Astrocyte (in vitro differentiated cells and primary cell): ENCODE measurements at regions not wholly inside any gene's neighbourhood (a gene's known extent, or its start where the extent isn't known, plus 50 kb on each side); places are given as distances from the start of the nearest gene placed in this dataset.

Source experiments
- DNase-seq: peaks from one replicate; pipeline ENCODE4 v3.0.0-alpha.2; 2010; ENCODE audit warnings: low read depth
- FAIRE-seq: peaks from 2 replicates; lab custom pipeline; 2011; peaks lifted over from hg19 to GRCh38; lab: Jason Lieb, UNC
- H2AFZ ChIP-seq: 2 replicates; pipeline ENCODE4 v1.6.0; 2012; ENCODE audit warnings: low read depth, low read length, inconsistent platforms
- H3K27ac ChIP-seq: 2 replicates; pipeline ENCODE4 v1.5.1; 2011; ENCODE audit warnings: low read depth, low read length, inconsistent platforms
- H3K27me3 ChIP-seq: 2 replicates; pipeline ENCODE4 v1.6.0; 2011; ENCODE audit warnings: low read length, inconsistent platforms; ENCODE audit not compliant: insufficient read depth
- H3K36me3 ChIP-seq: 2 replicates; pipeline ENCODE4 v1.5.1; 2011; ENCODE audit warnings: low read length, inconsistent platforms; ENCODE audit not compliant: insufficient read depth
- H3K4me1 ChIP-seq: 2 replicates; pipeline ENCODE4 v1.5.1; 2011; ENCODE audit warnings: low read length, inconsistent platforms; ENCODE audit not compliant: insufficient read depth
- H3K4me2 ChIP-seq: 2 replicates; pipeline ENCODE4 v1.6.0; 2012; ENCODE audit warnings: low read length, inconsistent platforms
- H3K4me3 ChIP-seq: 2 replicates; pipeline ENCODE4 v1.5.1; 2011; ENCODE audit warnings: low read depth, mild to moderate bottlenecking, low read length, inconsistent platforms; ENCODE audit not compliant: insufficient read depth
- H3K79me2 ChIP-seq: 2 replicates; pipeline ENCODE4 v1.6.0; 2012; ENCODE audit warnings: mild to moderate bottlenecking, low read length, inconsistent platforms; ENCODE audit not compliant: insufficient read depth
- H3K9ac ChIP-seq: 2 replicates; pipeline ENCODE4 v1.6.0; 2012; ENCODE audit warnings: mild to moderate bottlenecking, low read length, inconsistent platforms
- H3K9me3 ChIP-seq: 2 replicates; pipeline ENCODE4 v1.5.1; 2012; ENCODE audit warnings: low read depth, mild to moderate bottlenecking, low read length, inconsistent platforms; ENCODE audit not compliant: insufficient read depth
- H4K20me1 ChIP-seq: 2 replicates; pipeline ENCODE4 v1.6.0; 2012; ENCODE audit warnings: low read length, inconsistent platforms; ENCODE audit not compliant: insufficient read depth
- H3K27ac Mint-ChIP-seq: one replicate; pipeline ENCODE4 v1.8.0; 2021; ENCODE audit warnings: mild to moderate bottlenecking, mixed read lengths; ENCODE audit not compliant: unreplicated experiment
- H3K27me3 Mint-ChIP-seq: one replicate; pipeline ENCODE4 v1.8.0; 2021; ENCODE audit warnings: low read depth, mixed read lengths; ENCODE audit not compliant: unreplicated experiment
- H3K36me3 Mint-ChIP-seq: one replicate; pipeline ENCODE4 v1.8.0; 2021; ENCODE audit warnings: low read depth, mixed read lengths; ENCODE audit not compliant: unreplicated experiment
- H3K4me1 Mint-ChIP-seq: one replicate; pipeline ENCODE4 v1.8.0; 2021; ENCODE audit warnings: low read depth, mixed read lengths; ENCODE audit not compliant: unreplicated experiment
- H3K4me3 Mint-ChIP-seq: one replicate; pipeline ENCODE4 v1.8.0; 2021; ENCODE audit warnings: mild to moderate bottlenecking, moderate library complexity, mixed read lengths; ENCODE audit not compliant: unreplicated experiment
- H3K9me3 Mint-ChIP-seq: one replicate; pipeline ENCODE4 v1.8.0; 2021; ENCODE audit warnings: mild to moderate bottlenecking, mixed read lengths; ENCODE audit not compliant: unreplicated experiment
- EZH2 ChIP-seq: IDR thresholded peaks from 2 replicates; pipeline ENCODE4 v1.6.1; 2012; ENCODE audit warnings: mild to moderate bottlenecking, low read length, inconsistent platforms; ENCODE audit not compliant: insufficient read depth
- TF ChIP-seq, protein P1 (sequence below): IDR thresholded peaks from 2 replicates; pipeline ENCODE4 v1.5.1; 2011; ENCODE audit warnings: low read depth, mild to moderate bottlenecking, inconsistent platforms, low read length, moderate library complexity; ENCODE audit not compliant: insufficient read depth

DNA sequence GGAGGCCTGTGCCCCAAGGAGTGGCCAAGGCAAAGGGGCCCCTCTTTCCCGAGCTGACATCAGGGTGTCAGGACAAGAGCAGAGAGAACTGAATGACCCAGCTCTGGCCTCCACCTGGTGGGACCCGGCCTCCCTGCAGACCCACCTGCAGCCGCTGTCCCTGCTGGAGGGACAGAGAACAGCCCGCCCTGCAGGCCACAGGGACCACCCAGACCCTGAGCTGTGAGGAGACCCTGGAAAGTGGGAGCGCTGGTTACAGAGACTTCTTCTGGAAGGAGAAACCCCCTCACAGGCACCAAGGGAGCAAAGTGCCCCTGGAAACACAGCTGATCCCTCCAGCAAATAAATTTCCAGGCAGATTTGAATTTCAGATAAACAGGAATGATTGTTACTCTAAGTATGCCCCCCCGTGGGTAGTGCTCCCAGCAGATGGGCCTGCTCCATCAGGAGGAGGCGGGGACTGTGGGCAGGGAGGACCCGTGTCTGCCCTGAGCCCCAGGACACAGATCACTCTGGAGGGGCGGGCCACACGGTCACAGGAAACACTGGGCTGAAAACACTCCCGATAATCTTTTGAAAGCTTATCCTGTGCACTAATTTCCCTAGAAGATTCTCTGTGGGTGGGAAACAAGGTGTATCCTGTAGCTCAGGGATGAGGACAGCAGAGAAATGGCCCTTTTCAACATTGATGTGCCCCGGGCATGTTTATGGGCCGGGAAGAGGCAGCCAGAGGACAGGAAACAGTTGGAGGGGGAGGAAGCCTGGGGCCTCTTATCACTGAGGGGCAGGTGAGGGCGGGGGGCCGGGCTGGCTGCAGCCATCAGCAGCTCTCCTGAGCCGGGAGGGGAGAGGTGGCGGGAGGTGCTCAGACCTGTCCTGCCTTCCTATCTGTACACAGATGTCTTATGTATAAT is 276.0 kb downstream of the ADGRD1 start:
- H3K27ac Mint-ChIP-seq: no peak overlapping the region
- Histone ChIP-seq H3K9ac (no peak overlapping the region), H3K4me2 (no peak overlapping the region), H3K36me3 (no peaks in the 10 kb centered on the region), H3K4me3 (no peak overlapping the region), H3K27me3 (no peaks in the 10 kb centered on the region), H4K20me1 (no peaks in the 10 kb centered on the region), H2AFZ (no peak overlapping the region), H3K27ac (no peak overlapping the region), H3K4me1 (no peaks in the 10 kb centered on the region), H3K79me2 (no peaks in the 10 kb centered on the region), H3K9me3 (no peaks in the 10 kb centered on the region)
- H3K4me1 Mint-ChIP-seq: peaks cover 3% of the 10 kb centered on the region
- peaks cover 2% of the 10 kb centered on the region for H3K36me3 Mint-ChIP-seq
- DNase-seq (no peak), FAIRE-seq (no peak)
- no peak overlapping the region for H3K4me3 Mint-ChIP-seq
- TF ChIP-seq, protein P1, sequence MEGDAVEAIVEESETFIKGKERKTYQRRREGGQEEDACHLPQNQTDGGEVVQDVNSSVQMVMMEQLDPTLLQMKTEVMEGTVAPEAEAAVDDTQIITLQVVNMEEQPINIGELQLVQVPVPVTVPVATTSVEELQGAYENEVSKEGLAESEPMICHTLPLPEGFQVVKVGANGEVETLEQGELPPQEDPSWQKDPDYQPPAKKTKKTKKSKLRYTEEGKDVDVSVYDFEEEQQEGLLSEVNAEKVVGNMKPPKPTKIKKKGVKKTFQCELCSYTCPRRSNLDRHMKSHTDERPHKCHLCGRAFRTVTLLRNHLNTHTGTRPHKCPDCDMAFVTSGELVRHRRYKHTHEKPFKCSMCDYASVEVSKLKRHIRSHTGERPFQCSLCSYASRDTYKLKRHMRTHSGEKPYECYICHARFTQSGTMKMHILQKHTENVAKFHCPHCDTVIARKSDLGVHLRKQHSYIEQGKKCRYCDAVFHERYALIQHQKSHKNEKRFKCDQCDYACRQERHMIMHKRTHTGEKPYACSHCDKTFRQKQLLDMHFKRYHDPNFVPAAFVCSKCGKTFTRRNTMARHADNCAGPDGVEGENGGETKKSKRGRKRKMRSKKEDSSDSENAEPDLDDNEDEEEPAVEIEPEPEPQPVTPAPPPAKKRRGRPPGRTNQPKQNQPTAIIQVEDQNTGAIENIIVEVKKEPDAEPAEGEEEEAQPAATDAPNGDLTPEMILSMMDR: no peak
- H3K27me3 Mint-ChIP-seq: peaks cover 3% of the 10 kb centered on the region
- H3K9me3 Mint-ChIP-seq: peaks cover 1% of the 10 kb centered on the region

GRCh38 chr12:131230340-131231031 is 276.8 kb downstream of the ADGRD1 start:
- no peaks in the 10 kb centered on the region for H3K27me3 ChIP-seq
- no peaks in the 10 kb centered on the region for H3K4me1 ChIP-seq
- DNase-seq (no peak), FAIRE-seq (no peak)
- H3K36me3 Mint-ChIP-seq: peaks cover 2% of the 10 kb centered on the region
- H2AFZ ChIP-seq: no peak overlapping the region
- no peak overlapping the region for H3K4me3 ChIP-seq
- no peaks in the 10 kb centered on the region for H4K20me1 ChIP-seq
- H3K79me2 ChIP-seq: no peaks in the 10 kb centered on the region
- H3K27ac Mint-ChIP-seq: no peak overlapping the region
- H3K4me3 Mint-ChIP-seq: no peak overlapping the region
- no peaks in the 10 kb centered on the region for H3K9me3 ChIP-seq
- peaks cover 3% of the 10 kb centered on the region for H3K4me1 Mint-ChIP-seq
- H3K4me2 ChIP-seq: no peak overlapping the region
- no peak for TF ChIP-seq EZH2
- TF ChIP-seq, protein P1: no peak
- H3K9ac ChIP-seq: no peak overlapping the region
- no peaks in the 10 kb centered on the region for H3K36me3 ChIP-seq
- H3K27me3 Mint-ChIP-seq: peaks cover 3% of the 10 kb centered on the region
- peaks cover 1% of the 10 kb centered on the region for H3K9me3 Mint-ChIP-seq
- H3K27ac ChIP-seq: no peak overlapping the region
